H9 (cell line): ENCODE measurements at regions not wholly inside any gene's neighbourhood (a gene's known extent, or its start where the extent isn't known, plus 50 kb on each side); places are given as distances from the start of the nearest gene placed in this dataset.

Source experiments
- DNase-seq: peaks from one replicate; pipeline ENCODE4 v3.0.0-alpha.2; 2017
- H2AFZ ChIP-seq: one replicate; pipeline ENCODE4 v1.6.1; 2013; ENCODE audit warnings: mild to moderate bottlenecking, low read length, control low read depth, moderate library complexity
- H2AK5ac ChIP-seq: 2 replicates; pipeline ENCODE4 v1.6.1; 2013; ENCODE audit warnings: low read length, control low read depth, mixed read lengths; ENCODE audit not compliant: insufficient read length
- H2BK120ac ChIP-seq: one replicate; pipeline ENCODE4 v1.6.1; 2013; ENCODE audit warnings: low read depth, mild to moderate bottlenecking, low read length, control low read depth, inconsistent platforms; ENCODE audit not compliant: poor library complexity, severe bottlenecking
- H2BK12ac ChIP-seq: 2 replicates; pipeline ENCODE4 v1.6.1; 2013; ENCODE audit warnings: low read length, control low read depth, mixed read lengths, low read depth; ENCODE audit not compliant: insufficient read length
- H2BK15ac ChIP-seq: 2 replicates; pipeline ENCODE4 v1.6.1; 2013; ENCODE audit warnings: low read depth, low read length, control low read depth
- H2BK20ac ChIP-seq: one replicate; pipeline ENCODE4 v1.6.1; 2013; ENCODE audit warnings: low read depth, mild to moderate bottlenecking, low read length, control low read depth, inconsistent platforms; ENCODE audit not compliant: poor library complexity, severe bottlenecking
- H2BK5ac ChIP-seq: 2 replicates; pipeline ENCODE4 v1.6.1; 2013; ENCODE audit warnings: low read length, control low read depth, mixed read lengths; ENCODE audit not compliant: insufficient read length
- H3K14ac ChIP-seq: 2 replicates; pipeline ENCODE4 v1.6.1; 2013; ENCODE audit warnings: low read length, control low read depth; ENCODE audit not compliant: insufficient read depth
- H3K18ac ChIP-seq: 2 replicates; pipeline ENCODE4 v1.6.1; 2013; ENCODE audit warnings: low read depth, mild to moderate bottlenecking, mixed read lengths, low read length, control low read depth; ENCODE audit not compliant: insufficient read length
- H3K23ac ChIP-seq: 2 replicates; pipeline ENCODE4 v1.6.1; 2013; ENCODE audit warnings: low read length, control low read depth, mixed read lengths, low read depth; ENCODE audit not compliant: insufficient read length
- H3K23me2 ChIP-seq: 2 replicates; pipeline ENCODE4 v1.6.1; 2013; ENCODE audit warnings: low read depth, mild to moderate bottlenecking, mixed read lengths, low read length, control low read depth; ENCODE audit not compliant: insufficient read length, poor library complexity, severe bottlenecking
- H3K27ac ChIP-seq: 2 replicates; pipeline ENCODE4 v1.5.1; 2013; ENCODE audit warnings: low read length, control low read depth, mixed read lengths, low read depth; ENCODE audit not compliant: insufficient read length
- H3K27me3 ChIP-seq: 2 replicates; pipeline ENCODE4 v1.6.1; 2013; ENCODE audit warnings: low read length, control low read depth, inconsistent platforms; ENCODE audit not compliant: insufficient read depth
- H3K4ac ChIP-seq: 2 replicates; pipeline ENCODE4 v1.6.1; 2013; ENCODE audit warnings: low read depth, mild to moderate bottlenecking, control low read depth, inconsistent platforms, low read length, moderate library complexity
- H3K4me1 ChIP-seq: 2 replicates; pipeline ENCODE4 v1.6.1; 2013; ENCODE audit warnings: low read length, control low read depth, inconsistent platforms; ENCODE audit not compliant: insufficient read depth
- H3K4me2 ChIP-seq: 2 replicates; pipeline ENCODE4 v1.6.1; 2013; ENCODE audit warnings: low read length, control low read depth, mixed read lengths; ENCODE audit not compliant: insufficient read length, insufficient read depth
- H3K56ac ChIP-seq: 2 replicates; pipeline ENCODE4 v1.6.1; 2013; ENCODE audit warnings: low read depth, mild to moderate bottlenecking, mixed read lengths, low read length, control low read depth; ENCODE audit not compliant: insufficient read length
- H3K79me1 ChIP-seq: 2 replicates; pipeline ENCODE4 v1.6.1; 2013; ENCODE audit warnings: low read depth, mild to moderate bottlenecking, moderate library complexity, low read length, control low read depth, inconsistent platforms; ENCODE audit not compliant: insufficient read depth, poor library complexity, severe bottlenecking
- H3K79me2 ChIP-seq: 2 replicates; pipeline ENCODE4 v1.6.1; 2013; ENCODE audit warnings: low read length, control low read depth, inconsistent platforms; ENCODE audit not compliant: insufficient read depth
- H3K9ac ChIP-seq: 2 replicates; pipeline ENCODE4 v1.6.1; 2013; ENCODE audit warnings: low read length, control low read depth, mixed read lengths; ENCODE audit not compliant: insufficient read length; ENCODE audit errors: extremely low read depth
- H3K9me3 ChIP-seq: one replicate; pipeline ENCODE4 v1.6.1; 2013; ENCODE audit warnings: low read depth, low read length, inconsistent platforms; ENCODE audit not compliant: control insufficient read depth
- H3T11ph ChIP-seq: one replicate; pipeline ENCODE4 v1.6.1; 2013; ENCODE audit warnings: mild to moderate bottlenecking, low read length, control low read depth, inconsistent platforms
- H4K20me1 ChIP-seq: one replicate; pipeline ENCODE4 v1.6.1; 2013; ENCODE audit not compliant: control insufficient read depth, insufficient read length, insufficient read depth
- H4K5ac ChIP-seq: 2 replicates; pipeline ENCODE4 v1.6.1; 2013; ENCODE audit warnings: low read depth, mild to moderate bottlenecking, mixed read lengths, low read length, control low read depth; ENCODE audit not compliant: insufficient read length
- H4K8ac ChIP-seq: replicated peaks from 2 replicates; pipeline ENCODE4 v1.6.1; 2013; ENCODE audit warnings: low read length, control low read depth, mixed read lengths, low read depth; ENCODE audit not compliant: insufficient read length
- H4K91ac ChIP-seq: 2 replicates; pipeline ENCODE4 v1.6.1; 2013; ENCODE audit warnings: low read depth, mild to moderate bottlenecking, moderate library complexity, mixed read lengths, low read length, control low read depth; ENCODE audit not compliant: insufficient read length
- H3K27ac Mint-ChIP-seq, 3 experiments: 2 replicates in 2 of 3; 3 replicates in 1 of 3; pipeline ENCODE4 v1.8.0; 2020 to 2021; ENCODE audit warnings: mixed read lengths in 3 of 3, mild to moderate bottlenecking in 1 of 3, moderate library complexity in 1 of 3
- H3K27me3 Mint-ChIP-seq: 2 replicates; pipeline ENCODE4 v1.8.0; 2021; ENCODE audit warnings: low read depth, mild to moderate bottlenecking, moderate library complexity, mixed read lengths
- H3K36me3 Mint-ChIP-seq, 3 experiments: 2 replicates in 2 of 3; 3 replicates in 1 of 3; pipeline ENCODE4 v1.8.0; 2020 to 2021; ENCODE audit warnings: low read depth in 3 of 3, mixed read lengths in 3 of 3; ENCODE audit not compliant: insufficient read depth in 1 of 3
- H3K4me1 Mint-ChIP-seq, 2 experiments: 2 replicates each; pipeline ENCODE4 v1.8.0; 2020; ENCODE audit warnings: mixed read lengths in 2 of 2
- H3K4me3 Mint-ChIP-seq, 2 experiments: 2 replicates in 1 of 2; 3 replicates in 1 of 2; pipeline ENCODE4 v1.8.0; 2020 to 2021; ENCODE audit warnings: mild to moderate bottlenecking in 2 of 2, mixed read lengths in 2 of 2, moderate library complexity in 1 of 2
- H3K9me3 Mint-ChIP-seq, 2 experiments: 2 replicates in 1 of 2; 3 replicates in 1 of 2; pipeline ENCODE4 v1.8.0; 2020; ENCODE audit warnings: mild to moderate bottlenecking in 2 of 2, mixed read lengths in 2 of 2, moderate library complexity in 1 of 2
- WGBS: extraction: QIAGEN DNeasy Blood & Tissue Kit; methylation state at CpG from one replicate; pipeline ENCODE4 v1.1.7; 2013; ENCODE audit warnings: missing lambda C conversion rate, low lambda C conversion rate, mixed read lengths; ENCODE audit not compliant: insufficient read length; ENCODE audit errors: extremely low coverage; 5-methylcytosine and 5-hydroxymethylcytosine counted together
- TF ChIP-seq, protein P1 (sequence below): fragments of 200-600 bp; sonication (generic); conservative IDR thresholded peaks from 3 replicates; pipeline ENCODE4 v1.8.0; 2021; ENCODE audit warnings: antibody characterized with exemption, mild to moderate bottlenecking

DNA sequence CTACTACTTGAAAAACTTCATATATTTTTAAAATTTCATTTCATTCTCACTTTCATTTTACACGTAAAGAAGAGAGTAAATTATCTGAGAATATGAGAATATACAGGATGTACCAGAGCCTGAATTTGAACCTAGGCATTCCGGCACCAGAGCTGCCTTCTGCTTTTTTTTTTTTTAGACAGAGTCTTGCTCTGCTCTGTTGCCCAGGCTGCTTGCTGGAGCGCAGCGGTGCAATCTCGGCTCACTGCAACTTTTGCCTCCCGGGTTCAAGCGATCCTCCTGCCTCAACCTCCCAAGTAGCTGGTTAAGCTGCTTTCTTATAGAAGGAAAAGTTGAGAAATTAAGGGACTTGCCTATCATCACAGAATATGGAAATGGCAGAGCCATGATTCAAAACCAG, 540.1 kb downstream of the EBF1 start:
- no peak overlapping the region for H3K4me2 ChIP-seq
- H2BK12ac ChIP-seq: no peak overlapping the region
- no peak overlapping the region for H2AK5ac ChIP-seq
- no CpG with 5 or more reads among the region's 7 CpGs for WGBS
- peaks cover 3% of the 10 kb centered on the region; the same call in 1 of the 2 replicates for H3K4me1 ChIP-seq
- no peak overlapping the region for H3K56ac ChIP-seq
- H2BK15ac ChIP-seq: no peak overlapping the region
- no peaks in the 10 kb centered on the region for H3K9me3 ChIP-seq
- no peak overlapping the region for H3K23ac ChIP-seq
- no peak overlapping the region for H3K9ac ChIP-seq
- no peaks in the 10 kb centered on the region for H3K27me3 ChIP-seq
- no peak overlapping the region for H2AFZ ChIP-seq
- H3K14ac ChIP-seq: no peak overlapping the region
- H3K27ac Mint-ChIP-seq: no peak overlapping the region
- TF ChIP-seq, protein P1, sequence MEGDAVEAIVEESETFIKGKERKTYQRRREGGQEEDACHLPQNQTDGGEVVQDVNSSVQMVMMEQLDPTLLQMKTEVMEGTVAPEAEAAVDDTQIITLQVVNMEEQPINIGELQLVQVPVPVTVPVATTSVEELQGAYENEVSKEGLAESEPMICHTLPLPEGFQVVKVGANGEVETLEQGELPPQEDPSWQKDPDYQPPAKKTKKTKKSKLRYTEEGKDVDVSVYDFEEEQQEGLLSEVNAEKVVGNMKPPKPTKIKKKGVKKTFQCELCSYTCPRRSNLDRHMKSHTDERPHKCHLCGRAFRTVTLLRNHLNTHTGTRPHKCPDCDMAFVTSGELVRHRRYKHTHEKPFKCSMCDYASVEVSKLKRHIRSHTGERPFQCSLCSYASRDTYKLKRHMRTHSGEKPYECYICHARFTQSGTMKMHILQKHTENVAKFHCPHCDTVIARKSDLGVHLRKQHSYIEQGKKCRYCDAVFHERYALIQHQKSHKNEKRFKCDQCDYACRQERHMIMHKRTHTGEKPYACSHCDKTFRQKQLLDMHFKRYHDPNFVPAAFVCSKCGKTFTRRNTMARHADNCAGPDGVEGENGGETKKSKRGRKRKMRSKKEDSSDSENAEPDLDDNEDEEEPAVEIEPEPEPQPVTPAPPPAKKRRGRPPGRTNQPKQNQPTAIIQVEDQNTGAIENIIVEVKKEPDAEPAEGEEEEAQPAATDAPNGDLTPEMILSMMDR: no peak
- no peak overlapping the region for H4K8ac ChIP-seq
- H3K4me1 Mint-ChIP-seq: peaks cover 11 to 16% of the 10 kb centered on the region in 2 experiments
- H3K23me2 ChIP-seq: no peaks in the 10 kb centered on the region
- no peak overlapping the region for H2BK120ac ChIP-seq
- no peaks in the 10 kb centered on the region for H3K79me2 ChIP-seq
- H3K36me3 Mint-ChIP-seq: no peaks in the 10 kb centered on the region
- H4K91ac ChIP-seq: no peak overlapping the region
- H3K4ac ChIP-seq: no peak overlapping the region
- H2BK5ac ChIP-seq: no peak overlapping the region
- no peak overlapping the region for H3K4me3 Mint-ChIP-seq
- DNase-seq: no peak
- no peak overlapping the region for H3T11ph ChIP-seq
- no peaks in the 10 kb centered on the region for H3K9me3 Mint-ChIP-seq
- no peaks in the 10 kb centered on the region for H3K79me1 ChIP-seq
- no peaks in the 10 kb centered on the region for H4K20me1 ChIP-seq
- no peak overlapping the region for H2BK20ac ChIP-seq
- H3K27ac ChIP-seq: no peak overlapping the region
- no peak overlapping the region for H4K5ac ChIP-seq
- H3K18ac ChIP-seq: no peak overlapping the region
- peaks cover 1% of the 10 kb centered on the region for H3K27me3 Mint-ChIP-seq
